Small intestine (tissue), 7 donors: ENCODE measurements at regions not wholly inside any gene's neighbourhood (a gene's known extent, or its start where the extent isn't known, plus 50 kb on each side); places are given as distances from the start of the nearest gene placed in this dataset.

ENCODE experiments used
- DNase-seq, 2 donors: peaks; one replicate each; pipeline versions ENCODE4 v3.0.0 to v3.0.0-alpha.2; 2013
- FAIRE-seq: peaks from 2 replicates; lab custom pipeline; 2012; peaks lifted over from hg19 to GRCh38; lab: Jason Lieb, UNC
- H3K27ac ChIP-seq, 3 donors: one replicate each; pipeline ENCODE4 v1.5.1; 2013; ENCODE audit warnings: low read length in 2 of 3, mild to moderate bottlenecking in 2 of 3, control low read depth in 1 of 3, inconsistent platforms in 1 of 3, low read depth in 1 of 3, moderate library complexity in 1 of 3
- H3K27me3 ChIP-seq, 3 donors: one replicate each; pipeline ENCODE4 v1.6.1; 2013; ENCODE audit warnings: low read length in 3 of 3, inconsistent platforms in 1 of 3; ENCODE audit not compliant: control insufficient read depth in 3 of 3, insufficient read depth in 3 of 3
- H3K36me3 ChIP-seq, 3 donors: one replicate each; pipeline ENCODE4 v1.6.1; 2013; ENCODE audit warnings: low read length in 3 of 3, inconsistent platforms in 1 of 3, low read depth in 1 of 3, mild to moderate bottlenecking in 1 of 3, moderate library complexity in 1 of 3; ENCODE audit not compliant: control insufficient read depth in 3 of 3, insufficient read depth in 2 of 3
- H3K4me1 ChIP-seq, 3 donors: one replicate each; pipeline ENCODE4 v1.6.1; 2013; ENCODE audit warnings: low read length in 2 of 3, inconsistent platforms in 1 of 3, low read depth in 1 of 3, mild to moderate bottlenecking in 1 of 3, moderate library complexity in 1 of 3; ENCODE audit not compliant: control insufficient read depth in 3 of 3, insufficient read depth in 2 of 3
- H3K4me3 ChIP-seq, 3 donors: one replicate each; pipeline ENCODE4 v1.5.1; 2013; ENCODE audit warnings: low read length in 3 of 3, control low read depth in 1 of 3, inconsistent platforms in 1 of 3, low read depth in 1 of 3, mild to moderate bottlenecking in 1 of 3, moderate library complexity in 1 of 3
- H3K9me3 ChIP-seq, 2 donors: one replicate each; pipeline ENCODE4 v1.6.1; 2013; ENCODE audit warnings: low read depth in 1 of 2, low read length in 1 of 2; ENCODE audit not compliant: control insufficient read depth in 2 of 2, insufficient read depth in 1 of 2
- WGBS, 3 donors: extraction: QIAGEN DNeasy Blood & Tissue Kit; methylation state at CpG; one replicate each; pipeline ENCODE4 v1.1.7; 2013; 5-methylcytosine and 5-hydroxymethylcytosine counted together
- donor health status: healthy with polysubstance abuse.
- donor health status: control.
- donor health status: control.
- donor health status: Bipolar disorder and iron deficiency.
- donor health status: healthy.

DNA sequence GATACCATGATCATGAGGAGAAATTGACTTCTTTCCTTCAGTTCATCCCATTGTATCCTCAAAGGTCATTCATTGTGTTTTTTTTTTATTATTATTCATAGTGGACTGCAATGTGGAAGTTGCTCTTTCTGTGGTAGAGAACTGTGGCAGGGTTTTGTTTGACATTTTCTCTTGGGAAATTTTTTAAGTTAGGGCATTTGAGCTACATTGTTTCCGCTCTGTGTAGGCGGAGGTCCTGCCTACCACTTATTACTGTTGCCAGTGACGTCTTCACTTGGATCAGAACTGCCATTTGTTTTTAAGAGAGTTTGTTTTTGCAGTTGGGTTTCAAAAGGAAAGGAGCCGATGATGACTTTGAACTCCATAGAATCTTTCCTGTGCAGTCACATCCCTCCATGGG is 287.4 kb upstream of the FMN2 start:
- Histone ChIP-seq H3K4me3 (no peak overlapping the region), H3K36me3 (no peaks in the 10 kb centered on the region), H3K27me3 (no peaks in the 10 kb centered on the region), H3K9me3 (no peaks in the 10 kb centered on the region), H3K27ac (no peak overlapping the region), H3K4me1 (no peaks in the 10 kb centered on the region)
- DNase-seq (no peak), FAIRE-seq (no peak)
- WGBS, 3 donors = 89 to 95% (median 95%) methylated on average over 4 of the region's 4 CpGs

DNA sequence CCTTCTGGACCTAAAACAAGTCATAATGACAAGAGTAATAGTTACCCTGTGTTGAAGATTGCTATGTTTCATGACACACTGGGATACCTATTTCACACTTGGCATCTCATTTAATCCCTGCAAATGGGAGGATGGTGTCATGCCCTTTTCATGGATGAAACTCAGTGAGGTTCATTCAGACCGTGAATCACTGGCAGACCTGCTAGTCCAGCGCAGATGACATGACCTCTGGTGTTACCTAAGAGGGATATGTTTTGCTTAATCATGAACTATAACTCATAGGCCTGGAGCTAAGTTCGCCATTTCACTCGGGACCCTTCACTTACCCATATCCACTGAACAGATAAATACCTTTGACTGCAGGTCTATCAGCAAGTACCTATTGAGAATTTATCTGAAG is 286.6 kb upstream of the FMN2 start:
- FAIRE-seq = no peak

DNA sequence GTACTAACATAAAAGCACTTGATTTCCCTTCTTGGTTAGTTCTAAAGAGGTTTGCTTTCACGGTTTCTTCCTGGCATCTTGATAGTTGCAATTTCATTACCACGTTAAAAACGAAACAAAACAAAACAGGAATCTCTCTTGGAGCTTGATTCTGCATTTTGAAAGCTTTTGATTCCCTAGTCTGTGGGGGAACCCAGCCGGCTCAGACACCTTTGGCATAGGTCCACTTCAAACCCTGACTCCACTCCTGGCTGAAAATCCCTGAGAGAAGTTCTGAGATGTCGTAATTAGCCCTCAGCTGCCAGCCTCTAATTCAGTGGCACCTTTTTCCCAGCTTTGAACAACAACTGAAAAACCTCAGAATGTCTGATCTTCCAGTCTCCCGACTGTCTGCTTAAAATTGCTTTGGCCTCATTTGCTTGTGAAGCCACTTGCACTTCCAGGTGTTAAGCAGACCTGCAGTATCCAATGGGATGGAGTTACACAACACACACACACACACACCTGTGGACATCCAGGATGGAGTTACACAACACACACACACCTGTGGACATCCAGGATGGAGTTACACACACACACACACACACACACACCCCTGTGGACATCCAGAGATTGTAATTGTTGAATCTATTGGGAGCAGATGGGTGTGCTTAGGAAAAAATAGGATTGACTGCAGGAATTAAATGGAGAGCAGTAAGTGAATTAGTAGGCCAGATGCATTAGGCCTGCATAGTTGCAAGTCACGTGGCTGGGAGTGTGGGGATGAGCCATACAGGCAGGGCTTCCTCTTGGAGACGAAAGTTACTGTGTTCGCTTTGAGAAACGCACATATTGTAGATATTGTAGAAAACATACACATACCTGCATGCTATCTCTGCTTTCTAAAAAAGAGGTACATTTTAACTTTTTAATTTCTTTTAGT is 285.6 kb upstream of the FMN2 start:
- H3K9me3 ChIP-seq = no peaks in the 10 kb centered on the region
- no peaks in the 10 kb centered on the region for H3K27me3 ChIP-seq
- DNase-seq = no peak
- H3K4me3 ChIP-seq = no peak overlapping the region
- H3K27ac ChIP-seq = no peak overlapping the region
- H3K36me3 ChIP-seq = peaks cover 0 to 3% (median 0%) of the 10 kb centered on the region in 3 donors
- H3K4me1 ChIP-seq = no peaks in the 10 kb centered on the region
- FAIRE-seq = no peak
- WGBS, 3 donors = 54 to 61% (median 61%) methylated on average over 10 of the region's 10 CpGs

More for the DNA sequence above, 286.6 kb upstream of the FMN2 start:
- Histone ChIP-seq H3K27ac (no peak overlapping the region), H3K4me1 (no peaks in the 10 kb centered on the region), H3K36me3 (peaks cover 0 to 2% (median 0%) of the 10 kb centered on the region in 3 donors), H3K27me3 (no peaks in the 10 kb centered on the region), H3K9me3 (no peaks in the 10 kb centered on the region), H3K4me3 (no peak overlapping the region)
- DNase-seq = no peak
- 93 to 94% (median 93%) methylated on average over 4 of the region's 4 CpGs for whole genome bisulfite sequencing, 3 donors

DNA sequence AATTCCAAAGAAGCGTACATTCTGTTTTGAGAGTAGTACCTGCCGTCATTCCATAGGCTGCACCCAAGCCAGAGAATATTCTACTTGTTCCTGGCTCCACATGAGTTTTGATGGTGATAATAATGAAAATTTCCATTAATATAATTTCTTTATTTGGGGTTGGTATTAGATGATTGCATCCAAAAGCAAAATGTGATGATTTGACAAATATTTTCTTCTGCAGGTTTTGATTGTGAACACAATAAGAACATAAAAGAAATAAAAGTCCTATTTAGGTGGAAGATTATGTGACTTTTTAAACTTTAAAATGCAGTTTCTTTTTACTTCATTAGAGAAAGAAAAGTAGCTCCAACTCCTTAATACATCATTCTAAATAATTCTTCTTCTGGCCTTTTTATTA is 284.8 kb upstream of the FMN2 start:
- Histone ChIP-seq H3K36me3 (peaks cover 0 to 5% (median 0%) of the 10 kb centered on the region in 3 donors), H3K27ac (no peak overlapping the region), H3K27me3 (no peaks in the 10 kb centered on the region), H3K9me3 (no peaks in the 10 kb centered on the region), H3K4me3 (no peak overlapping the region), H3K4me1 (no peaks in the 10 kb centered on the region)
- 98 to 100% (median 99%) methylated on average over 2 of the region's 2 CpGs for WGBS, 3 donors
- DNase-seq = no peak
- FAIRE-seq = no peak

DNA sequence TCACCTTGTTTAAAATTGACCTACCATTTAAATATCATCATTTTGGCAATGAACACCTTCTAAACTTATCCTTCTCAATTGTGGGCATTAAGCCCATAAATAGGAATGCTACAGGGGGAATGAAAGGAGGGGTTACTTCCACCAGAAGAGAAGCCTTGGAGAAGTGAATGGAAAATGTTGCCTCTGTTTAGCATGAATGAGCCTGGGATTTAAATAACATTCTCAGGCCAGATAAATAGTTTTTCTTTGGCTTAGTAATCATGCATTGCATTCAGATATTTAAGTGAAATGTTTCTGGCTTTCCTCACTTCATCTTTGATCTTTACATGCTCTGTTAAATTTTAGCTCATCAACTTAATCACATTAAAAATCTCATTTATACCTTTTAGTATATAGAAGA is 284.3 kb upstream of the FMN2 start:
- Histone ChIP-seq H3K4me1 (no peaks in the 10 kb centered on the region), H3K27me3 (no peaks in the 10 kb centered on the region), H3K9me3 (no peaks in the 10 kb centered on the region), H3K4me3 (no peak overlapping the region), H3K36me3 (peaks cover 0 to 5% (median 0%) of the 10 kb centered on the region in 3 donors), H3K27ac (no peak overlapping the region)
- no peak for DNase-seq
- no peak for FAIRE-seq

DNA sequence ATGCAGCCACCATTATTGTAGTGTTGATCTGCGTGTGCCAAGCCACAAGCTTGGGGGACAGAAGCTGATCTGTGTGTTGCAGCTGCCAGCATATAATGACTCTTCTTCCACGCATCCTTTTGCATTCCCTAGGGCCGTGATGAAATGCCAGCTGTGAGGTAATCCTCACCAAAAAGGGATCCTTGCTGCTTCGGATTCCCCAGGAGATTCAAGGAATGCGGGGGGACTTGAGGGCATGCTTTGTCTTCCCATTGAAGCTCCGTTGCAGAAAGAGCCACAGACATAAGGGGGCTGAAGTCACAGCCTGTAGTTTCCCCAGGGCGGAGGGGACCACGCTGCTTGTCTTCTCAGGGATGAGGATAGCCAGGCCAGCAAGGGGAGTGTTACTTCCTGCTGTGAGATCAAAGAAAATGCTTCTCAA is 281.6 kb upstream of the FMN2 start:
- Histone ChIP-seq H3K27me3 (no peaks in the 10 kb centered on the region), H3K4me3 (no peak overlapping the region), H3K27ac (no peak overlapping the region), H3K9me3 (no peaks in the 10 kb centered on the region), H3K4me1 (no peaks in the 10 kb centered on the region), H3K36me3 (peaks cover 0 to 8% (median 0%) of the 10 kb centered on the region in 3 donors)
- DNase-seq (no peak), FAIRE-seq (no peak)
- 81 to 95% (median 94%) methylated on average over 8 of the region's 8 CpGs for WGBS, 3 donors

DNA sequence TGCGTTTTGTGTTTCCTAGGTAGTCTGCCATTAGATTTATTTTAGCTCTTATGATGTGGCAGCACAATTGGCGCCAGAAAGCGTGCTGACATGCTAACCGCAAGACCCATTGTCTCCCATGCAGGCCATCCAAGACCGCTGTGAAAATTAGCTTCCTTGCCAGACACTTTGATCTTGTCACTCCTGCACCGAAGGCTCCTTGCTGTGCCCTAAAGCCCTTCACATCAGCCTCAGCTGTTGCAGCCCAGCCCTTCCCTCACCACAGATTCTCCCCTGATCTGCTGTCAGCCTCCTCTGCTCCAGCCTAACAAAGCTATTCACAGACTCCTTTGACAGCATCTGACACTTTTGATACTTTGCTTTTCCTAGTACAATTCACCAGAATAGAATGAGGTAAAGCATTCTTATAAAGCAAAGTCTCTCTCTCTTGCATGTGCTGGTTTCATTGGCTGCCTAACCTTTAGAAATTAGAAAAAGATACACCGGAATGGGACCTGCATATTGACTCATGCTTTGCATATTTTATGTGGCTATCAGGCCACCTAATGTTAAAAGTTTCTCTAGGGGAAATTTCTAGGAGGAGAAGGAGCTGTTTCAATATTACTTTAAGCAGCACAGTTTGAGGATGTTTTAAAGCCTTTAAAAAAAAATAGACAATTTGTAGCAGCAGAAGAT is 280.3 kb upstream of the FMN2 start:
- DNase-seq (no peak), FAIRE-seq (no peak)
- no peak overlapping the region for H3K4me3 ChIP-seq
- H3K27ac ChIP-seq = no peak overlapping the region
- peaks cover 0 to 2% (median 0%) of the 10 kb centered on the region in 3 donors for H3K4me1 ChIP-seq
- peaks cover 0 to 8% (median 0%) of the 10 kb centered on the region in 3 donors for H3K36me3 ChIP-seq
- WGBS, 3 donors = 76 to 88% (median 80%) methylated on average over 7 of the region's 7 CpGs
- no peaks in the 10 kb centered on the region for H3K27me3 ChIP-seq
- no peaks in the 10 kb centered on the region for H3K9me3 ChIP-seq

DNA sequence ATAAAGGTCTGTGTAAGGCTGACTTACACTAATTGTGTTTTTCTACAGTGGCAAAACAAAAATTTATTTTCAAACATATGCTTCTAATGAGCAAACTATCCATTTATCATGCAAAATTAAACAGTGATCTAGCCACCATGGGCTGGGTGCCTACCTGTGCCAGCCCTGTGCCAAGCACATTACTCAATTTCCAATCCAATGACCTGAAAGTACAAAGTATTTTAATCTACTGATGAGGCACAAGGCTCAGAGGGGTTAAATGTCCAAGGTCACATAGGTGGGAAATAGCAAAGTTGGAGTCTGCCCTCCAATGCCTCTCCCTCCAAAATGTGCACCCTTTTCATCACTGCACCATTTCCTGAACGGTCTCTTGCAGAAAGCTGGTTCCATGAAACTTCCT is 279.1 kb upstream of the FMN2 start:
- Histone ChIP-seq H3K36me3 (peaks cover 0 to 8% (median 0%) of the 10 kb centered on the region in 3 donors), H3K4me1 (peaks cover 0 to 4% (median 0%) of the 10 kb centered on the region in 3 donors), H3K4me3 (no peak overlapping the region), H3K9me3 (no peaks in the 10 kb centered on the region), H3K27me3 (no peaks in the 10 kb centered on the region), H3K27ac (no peak overlapping the region)
- DNase-seq (no peak), FAIRE-seq (no peak)
- WGBS, 3 donors = 78 to 100% (median 85%) methylated on average over 1 of the region's 1 CpG
